HG02798 (cell line): ENCODE measurements at regions not wholly inside any gene's neighbourhood (a gene's known extent, or its start where the extent isn't known, plus 50 kb on each side); places are given as distances from the start of the nearest gene placed in this dataset.

Experiments used
- ATAC-seq: cut with Tn5 transposase; IDR thresholded peaks from one replicate; pipeline ENCODE4 v1.9.1; 2021; ENCODE audit warnings: mild to moderate bottlenecking; ENCODE audit not compliant: unreplicated experiment, poor library complexity

DNA sequence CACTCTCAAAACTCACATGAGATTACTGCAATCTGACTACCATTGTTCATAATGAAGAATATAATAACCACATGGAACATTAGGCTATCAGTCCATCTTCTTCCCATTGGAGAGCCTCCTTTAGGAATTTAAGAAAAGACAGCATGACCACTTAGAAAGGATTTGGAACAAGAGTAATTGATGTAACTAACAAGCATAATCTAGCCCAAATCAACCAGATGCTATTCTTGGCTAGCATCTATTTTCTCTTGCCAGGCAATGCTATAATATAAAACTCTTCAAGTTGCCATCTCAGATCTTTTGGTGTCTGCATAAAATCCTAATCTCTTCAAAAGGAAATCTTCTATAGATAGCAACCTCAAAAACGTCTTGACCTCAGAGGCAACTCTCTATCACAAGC, 152.0 kb upstream of the REG3G start:
- no peak for ATAC-seq

DNA sequence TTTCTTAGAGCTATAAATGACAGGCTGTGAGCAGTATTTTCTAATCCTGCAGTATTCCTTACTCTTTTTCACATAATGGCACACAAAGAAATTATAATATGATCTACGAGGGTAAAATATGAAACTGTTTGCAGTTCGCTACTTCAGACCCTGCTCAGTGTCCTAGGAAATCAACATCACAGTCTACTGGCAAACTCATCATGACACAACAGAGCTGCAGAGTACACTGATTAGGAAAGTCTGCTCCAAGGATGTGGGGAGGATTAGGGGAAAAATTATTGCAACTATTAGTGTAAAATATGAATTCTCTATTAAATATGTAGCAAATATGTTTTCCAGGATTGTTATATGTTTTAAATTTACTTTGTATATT, 149.2 kb upstream of the REG3G start:
- no peak for ATAC-seq

DNA sequence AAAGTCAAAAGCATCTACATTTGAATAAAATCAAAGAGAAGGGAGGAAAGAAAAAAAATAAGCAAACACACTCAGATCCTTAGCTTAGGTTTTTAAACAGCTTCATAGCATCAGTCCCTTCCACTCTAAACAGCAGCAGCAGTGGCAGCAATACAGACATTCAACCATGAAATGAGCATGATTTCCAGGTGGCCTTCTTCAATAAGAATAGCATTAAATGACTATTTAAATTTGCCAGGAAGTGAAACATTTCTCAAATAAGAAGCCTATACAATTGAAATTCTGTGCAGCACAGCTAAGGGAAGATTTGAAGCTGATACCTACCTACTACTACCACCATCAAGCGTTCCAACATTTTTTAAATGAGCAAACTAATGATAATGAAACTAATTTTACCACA, 138.1 kb upstream of the REG3G start:
- no peak for ATAC-seq

DNA sequence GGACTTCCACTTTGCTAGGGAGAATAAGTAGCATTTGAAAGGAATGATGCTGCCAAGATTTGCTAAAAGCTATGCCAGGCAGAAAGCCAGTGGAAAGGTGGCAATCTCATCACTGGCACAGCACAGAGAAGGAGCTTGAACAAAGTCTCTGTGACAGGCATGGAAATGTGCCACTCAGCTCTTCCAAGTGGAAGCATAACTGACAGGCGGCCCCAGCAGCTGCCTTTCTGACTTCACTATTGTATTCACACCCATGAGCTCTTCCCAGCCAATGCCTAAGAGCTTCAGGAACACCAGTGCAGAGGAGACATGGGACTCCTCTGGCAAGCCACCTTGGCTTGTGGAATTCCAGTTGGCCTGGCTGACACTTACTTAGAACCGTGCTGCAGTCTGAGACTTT, 134.6 kb upstream of the REG3G start:
- ATAC-seq: no peak

DNA sequence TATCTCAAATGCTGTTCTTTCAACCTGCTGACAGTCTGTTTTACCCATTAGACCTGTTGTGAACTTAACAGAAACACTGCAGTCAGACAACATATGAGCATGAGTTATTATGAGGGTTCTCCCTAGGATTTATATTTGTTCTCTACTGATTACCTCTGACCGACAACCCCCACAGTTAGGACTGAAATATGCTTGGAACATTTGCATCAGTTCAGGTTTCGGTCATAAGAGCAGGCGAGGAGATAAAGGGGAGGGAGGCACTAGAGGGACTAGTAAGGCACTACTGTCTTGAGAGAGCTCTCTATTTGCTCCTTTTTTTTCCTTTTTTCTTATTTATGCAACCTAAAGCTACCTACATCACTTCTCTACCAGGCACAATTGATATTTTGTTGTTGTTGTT, 133.2 kb upstream of the REG3G start:
- ATAC-seq: no peak

DNA sequence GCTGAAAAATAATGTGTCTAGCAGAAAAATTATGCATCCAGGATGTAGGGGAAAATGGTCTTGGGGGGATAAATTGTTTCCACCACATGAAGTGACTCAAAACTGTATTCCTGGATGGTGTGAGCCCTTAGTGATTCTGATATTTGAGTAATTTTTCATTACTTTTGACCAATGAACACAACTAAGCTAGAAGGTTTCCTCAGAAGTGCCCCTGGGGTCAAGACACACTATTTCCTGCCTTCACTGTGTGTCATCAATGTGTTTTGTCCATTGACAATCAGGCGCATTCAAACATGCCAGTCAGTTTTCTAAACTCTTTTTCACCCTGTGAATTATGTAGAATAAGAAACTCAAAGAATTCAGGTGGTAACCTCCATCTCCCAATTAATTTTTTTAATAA, 130.5 kb upstream of the REG3G start:
- ATAC-seq: no peak

DNA sequence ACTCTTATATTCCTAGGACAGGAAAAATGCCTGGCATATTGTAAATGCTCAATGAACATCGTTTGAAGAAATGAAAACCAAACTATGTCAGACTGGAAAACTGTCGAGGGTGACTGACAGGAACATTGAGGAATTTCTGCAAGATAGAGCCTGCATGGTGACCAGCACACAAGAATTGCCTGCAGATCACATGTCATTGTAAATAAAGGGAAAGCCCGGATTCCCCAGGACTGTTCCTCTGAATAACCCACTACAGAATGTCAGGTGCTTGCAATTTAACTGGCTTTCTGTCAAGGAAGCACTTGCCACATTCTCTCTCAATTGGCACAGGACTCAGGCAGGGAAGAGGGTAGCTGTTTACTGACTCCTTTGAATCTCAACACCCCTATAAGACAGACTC, 129.0 kb upstream of the REG3G start:
- ATAC-seq: no peak

DNA sequence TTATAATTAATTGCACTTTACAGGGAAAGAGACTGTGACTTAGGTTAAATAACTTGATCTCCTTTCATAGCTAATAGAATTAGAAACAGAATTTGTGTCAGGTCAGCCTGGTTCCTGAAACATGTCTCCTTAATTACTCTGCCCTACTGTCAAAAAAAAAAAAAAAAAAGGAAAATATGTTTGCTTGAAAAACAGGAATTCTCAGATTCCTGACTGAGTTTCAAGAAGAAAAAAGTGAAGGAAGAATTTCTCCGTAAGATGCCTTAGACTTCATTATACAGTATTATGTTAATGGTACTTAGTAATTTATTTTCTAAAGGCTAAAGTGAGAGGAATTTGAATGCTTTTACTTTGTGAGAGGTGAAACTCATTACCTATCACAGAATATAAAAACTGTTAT, 118.4 kb upstream of the REG3G start:
- ATAC-seq: no peak

DNA sequence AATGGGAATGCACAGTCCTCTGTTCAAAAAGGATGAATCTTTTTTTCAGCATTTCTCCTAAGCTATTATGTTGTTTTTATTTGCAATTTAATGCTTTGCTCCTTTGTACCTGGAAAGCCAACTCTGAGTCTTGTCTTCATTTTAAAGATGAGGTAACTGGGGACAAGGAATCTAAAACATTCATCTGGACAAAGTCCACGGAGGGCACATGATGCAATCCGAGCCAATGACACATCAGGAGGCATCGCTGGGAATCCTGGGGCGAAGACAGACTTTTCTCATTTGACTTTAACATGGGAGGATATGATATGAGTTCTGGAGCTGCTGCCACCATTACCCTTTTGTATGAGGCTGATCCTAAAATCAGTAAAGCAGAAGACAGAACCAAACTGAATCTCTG, 116.5 kb upstream of the REG3G start:
- ATAC-seq: no peak

DNA sequence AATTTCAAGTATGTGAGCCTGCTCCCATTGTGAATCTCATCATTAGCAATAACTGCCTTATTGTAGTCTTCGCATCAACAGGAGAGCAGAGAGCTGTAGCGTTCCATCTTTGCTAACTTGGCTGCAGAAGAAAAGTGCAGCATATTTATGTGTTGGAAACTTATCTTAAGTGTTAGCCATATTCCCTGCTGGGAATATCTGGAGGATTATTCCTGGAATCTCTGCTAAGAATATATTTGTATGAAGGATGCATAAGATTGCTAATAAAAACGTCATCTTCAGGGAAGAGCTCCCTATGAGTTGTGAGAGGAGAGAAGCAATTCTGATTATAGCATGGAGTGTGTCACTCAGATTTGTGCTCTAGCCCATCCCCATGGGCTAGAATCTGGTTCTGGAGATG, 115.1 kb upstream of the REG3G start:
- no peak for ATAC-seq

DNA sequence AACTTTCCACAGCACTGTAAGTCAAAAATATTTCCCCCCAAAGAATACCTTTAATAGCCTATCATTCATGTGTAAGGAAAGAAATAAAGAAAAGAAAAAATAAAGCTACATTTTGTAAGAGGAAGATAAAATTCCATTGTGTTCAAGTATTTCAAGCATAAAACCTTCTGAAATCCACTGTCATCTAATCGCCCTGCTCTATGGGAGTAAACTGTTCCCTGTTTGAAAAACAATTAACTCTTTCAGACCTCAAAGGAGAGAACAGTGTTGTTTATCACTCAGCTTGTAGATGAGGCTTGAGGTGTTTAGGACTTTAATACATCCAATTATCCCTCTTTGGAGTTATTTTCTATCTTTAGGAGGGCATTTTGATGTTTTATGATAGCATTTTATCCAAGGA, 112.2 kb upstream of the REG3G start:
- ATAC-seq: no peak

DNA sequence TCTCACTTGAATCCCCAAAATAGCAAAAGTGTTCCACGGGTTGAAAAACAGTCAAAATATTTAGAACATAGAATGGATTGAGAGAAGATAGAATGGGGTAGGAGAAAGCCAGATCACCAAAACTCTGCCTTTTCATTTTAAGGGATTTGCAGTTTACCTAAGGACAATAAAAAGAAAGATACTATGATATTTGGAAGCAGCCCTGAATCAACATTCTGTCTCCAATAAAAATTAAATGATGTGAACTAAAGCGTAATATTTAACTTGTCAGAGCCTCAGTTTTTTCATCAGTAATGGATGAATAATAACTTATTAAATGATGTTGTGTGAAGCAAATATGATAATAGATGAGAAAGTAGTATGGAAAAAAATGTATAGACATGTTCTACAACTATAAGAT, 100.2 kb upstream of the REG3G start:
- no peak for ATAC-seq

DNA sequence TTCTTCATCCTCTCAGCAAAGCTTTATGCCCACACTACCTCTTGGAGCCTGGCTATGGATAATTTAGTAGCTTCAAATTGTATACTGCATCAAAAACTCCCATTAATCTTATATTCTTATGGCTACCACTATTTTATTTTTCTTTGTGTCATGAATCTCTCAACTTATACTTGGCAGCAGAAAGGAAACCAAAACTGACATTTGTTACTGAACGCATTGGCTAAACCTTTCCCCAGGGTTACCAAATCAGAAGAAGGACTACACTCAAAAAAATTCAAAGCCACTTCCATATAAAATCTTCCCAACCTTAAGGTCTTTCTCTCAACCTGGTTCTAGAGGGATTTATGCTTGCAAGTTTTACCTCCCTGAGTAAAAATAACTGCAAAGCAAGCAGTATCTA, 97.0 kb upstream of the REG3G start:
- ATAC-seq: peak; percentile 43

DNA sequence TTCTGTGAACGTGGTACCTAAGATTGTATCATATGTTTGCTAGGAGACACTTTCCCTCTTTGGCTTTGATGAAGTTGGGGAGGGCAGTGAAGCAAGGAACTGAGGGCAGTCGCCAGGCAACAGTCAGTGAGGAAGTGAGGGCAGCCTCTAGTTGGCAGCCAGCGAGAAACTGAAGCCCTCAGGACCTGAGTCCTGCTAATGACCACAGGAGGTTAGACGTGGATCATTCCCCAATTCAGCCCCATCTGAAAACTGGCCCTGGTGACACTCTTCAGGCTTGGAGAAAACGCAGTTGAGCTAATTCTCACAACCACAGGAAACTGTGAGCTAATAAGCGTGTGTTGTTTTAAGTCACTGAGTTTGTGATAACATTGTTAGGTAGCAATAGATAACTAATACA, 84.5 kb upstream of the REG3G start:
- no peak for ATAC-seq

DNA sequence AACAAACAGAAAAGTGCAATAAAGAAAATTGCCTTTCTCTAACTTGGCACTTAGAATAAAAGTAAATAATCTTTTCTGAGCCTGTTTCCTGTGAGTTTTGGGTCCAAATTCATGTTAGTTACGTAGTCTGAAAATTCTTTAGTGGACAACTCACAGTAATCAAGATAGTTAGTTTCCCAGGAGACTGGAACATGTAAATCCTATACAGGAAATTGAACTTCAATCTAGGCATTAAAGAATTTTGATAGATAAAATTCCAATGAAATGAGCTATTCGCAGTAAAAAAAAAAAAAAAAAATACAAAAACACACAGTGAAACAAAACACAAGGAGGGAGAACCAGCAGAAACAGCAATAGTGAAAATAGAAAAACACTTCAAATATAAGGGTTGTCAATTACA, 83.8 kb upstream of the REG3G start:
- ATAC-seq: no peak

DNA sequence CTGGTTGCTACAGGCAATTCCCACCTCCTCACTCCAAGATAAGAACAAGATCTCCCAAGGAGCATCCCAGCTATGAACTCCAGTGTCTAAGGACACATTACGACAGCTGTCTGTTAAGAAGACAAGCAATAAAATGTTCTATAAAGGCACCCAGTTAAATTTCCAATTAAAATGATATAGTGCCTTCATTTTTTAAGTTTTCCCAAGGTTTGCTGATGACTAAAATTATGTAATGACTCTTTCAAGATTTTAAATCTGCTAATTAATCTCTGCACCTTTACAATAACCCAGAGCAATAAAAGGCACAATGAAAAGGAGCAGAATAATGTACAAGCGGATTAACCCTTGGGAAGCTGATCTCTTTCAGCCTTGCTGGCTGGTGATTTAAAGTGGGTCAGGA, 61.6 kb upstream of the REG3G start:
- no peak for ATAC-seq

DNA sequence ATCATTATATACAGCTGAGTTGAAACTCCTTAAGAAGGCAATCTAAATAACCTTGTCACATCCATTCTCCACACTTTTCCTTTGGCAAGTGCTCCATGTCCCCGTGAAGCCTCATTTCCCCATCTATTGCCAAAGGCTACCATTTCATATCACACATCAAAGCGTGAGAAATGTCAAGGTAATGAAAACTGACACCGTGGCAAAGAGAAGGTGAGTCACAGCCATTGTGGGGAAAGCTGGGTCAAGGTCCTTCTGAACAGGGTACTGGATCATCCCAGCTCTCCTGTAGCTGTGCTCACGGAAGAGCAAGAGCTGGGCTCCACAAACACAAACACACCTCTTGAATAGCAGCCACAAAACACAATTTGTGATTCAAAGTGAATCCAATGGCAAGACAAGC, 58.2 kb upstream of the REG3G start:
- no peak for ATAC-seq

DNA sequence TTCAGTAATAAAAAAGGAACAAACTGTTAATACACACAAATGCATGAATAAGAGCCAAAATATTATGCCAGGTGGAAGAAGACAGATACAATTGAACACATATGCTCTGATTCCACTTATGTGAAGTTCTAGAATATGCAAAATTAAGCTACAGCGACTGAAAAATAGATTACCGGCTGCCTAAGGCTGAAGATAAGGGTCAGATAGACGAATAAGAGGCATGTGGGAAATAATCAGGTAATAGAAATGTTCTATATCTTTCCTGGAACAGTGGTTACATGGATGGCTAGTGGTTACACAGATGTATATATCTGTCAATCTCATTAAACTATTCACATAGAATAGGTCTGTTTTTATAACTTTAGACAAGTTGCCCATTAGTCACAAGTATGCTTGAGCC, 51.9 kb upstream of the REG3G start:
- ATAC-seq: no peak
